ENCODE measurements at regions not wholly inside any gene's neighbourhood (a gene's known extent, or its start where the extent isn't known, plus 50 kb on each side); places are given as distances from the start of the nearest gene placed in this dataset.

- ChIA-PET CTCF (no interaction called here), POLR2A (ENCODE audit: low non-redundant PET) (no interaction called here)
- H3K36me3 ChIP-seq (ENCODE audit: insufficient read depth, low read length, poor library complexity, severe bottlenecking), result no peaks in the 10 kb centered on the region
- intact Hi-C loops (cut with micrococcal nuclease; ENCODE audit: unreplicated experiment), result no loop called here
- no peak for DNase-seq (ENCODE audit: low spot score)
- no TSS peak for BruUV-seq (replicated peaks)
- no peak overlapping the region for H3K27ac ChIP-seq (ENCODE audit: low read depth, low read length, poor library complexity, severe bottlenecking)
- peaks cover 30% of the 10 kb centered on the region for H3K27me3 ChIP-seq (replicated peaks; ENCODE audit: insufficient read depth, low read depth, low read length, poor library complexity)
- no peak for TF ChIP-seq CTCF (conservative IDR thresholded peaks at IDR 0.05; ENCODE audit: low read depth, low read length)
- TF ChIP-seq EZH2 (IDR thresholded peaks at IDR 0.05; ENCODE audit: borderline replicate concordance, low read depth, low read length, poor library complexity, severe bottlenecking), result no peak
- H3K4me1 ChIP-seq (ENCODE audit: insufficient read depth, low read length, poor library complexity, severe bottlenecking), result no peaks in the 10 kb centered on the region
- no peaks in the 10 kb centered on the region for H3K9me3 ChIP-seq (ENCODE audit: low read depth, low read length, poor library complexity, severe bottlenecking)
- H3K4me3 ChIP-seq (ENCODE audit: low read depth, low read length, poor library complexity, severe bottlenecking), result no peak overlapping the region
Observed at GRCh38 chr13:111904701-111905608, 162.0 kb upstream of the SOX1 start.

- ChIA-PET POLR2A (ENCODE audit: low non-redundant PET) (no interaction called here), CTCF (no interaction called here)
- DNase-seq (ENCODE audit: low spot score), result no peak
- H3K4me3 ChIP-seq (ENCODE audit: low read depth, low read length, poor library complexity, severe bottlenecking), result no peak overlapping the region
- no peaks in the 10 kb centered on the region for H3K4me1 ChIP-seq (ENCODE audit: insufficient read depth, low read length, poor library complexity, severe bottlenecking)
- intact Hi-C loops (cut with micrococcal nuclease; ENCODE audit: unreplicated experiment), result no loop called here
- no peaks in the 10 kb centered on the region for H3K9me3 ChIP-seq (ENCODE audit: low read depth, low read length, poor library complexity, severe bottlenecking)
- TF ChIP-seq EZH2 (IDR thresholded peaks at IDR 0.05; ENCODE audit: borderline replicate concordance, low read depth, low read length, poor library complexity, severe bottlenecking), result no peak
- no peak for TF ChIP-seq CTCF (conservative IDR thresholded peaks at IDR 0.05; ENCODE audit: low read depth, low read length)
- no TSS peak for BruUV-seq (replicated peaks)
- no peaks in the 10 kb centered on the region for H3K36me3 ChIP-seq (ENCODE audit: insufficient read depth, low read length, poor library complexity, severe bottlenecking)
- peaks cover 24% of the 10 kb centered on the region for H3K27me3 ChIP-seq (replicated peaks; ENCODE audit: insufficient read depth, low read depth, low read length, poor library complexity)
- H3K27ac ChIP-seq (ENCODE audit: low read depth, low read length, poor library complexity, severe bottlenecking), result no peak overlapping the region
Observed at GRCh38 chr13:111905609-111905945, 161.4 kb upstream of the SOX1 start.

GRCh38 chr13:111906306-111906705 is 160.6 kb upstream of the SOX1 start:
- CTCF ChIA-PET, result no interaction called here
- Histone ChIP-seq H3K27ac (ENCODE audit: low read depth, low read length, poor library complexity, severe bottlenecking) (no peak overlapping the region), H3K4me1 (ENCODE audit: insufficient read depth, low read length, poor library complexity, severe bottlenecking) (no peaks in the 10 kb centered on the region), H3K9me3 (ENCODE audit: low read depth, low read length, poor library complexity, severe bottlenecking) (no peaks in the 10 kb centered on the region), H3K4me3 (ENCODE audit: low read depth, low read length, poor library complexity, severe bottlenecking) (no peak overlapping the region), H3K27me3 (replicated peaks; ENCODE audit: insufficient read depth, low read depth, low read length, poor library complexity) (peaks cover 22% of the 10 kb centered on the region), H3K36me3 (ENCODE audit: insufficient read depth, low read length, poor library complexity, severe bottlenecking) (no peaks in the 10 kb centered on the region)
- no peak for DNase-seq (ENCODE audit: low spot score)
- intact Hi-C loops (cut with micrococcal nuclease; ENCODE audit: unreplicated experiment), result no loop called here
- BruUV-seq (replicated peaks), result no TSS peak
- TF ChIP-seq EZH2 (IDR thresholded peaks at IDR 0.05; ENCODE audit: borderline replicate concordance, low read depth, low read length, poor library complexity, severe bottlenecking), result no peak
- POLR2A ChIA-PET (ENCODE audit: low non-redundant PET), result no interaction called here

- ChIA-PET POLR2A (ENCODE audit: low non-redundant PET) (no interaction called here), CTCF (no interaction called here)
- no TSS peak for BruUV-seq (replicated peaks)
- no peak overlapping the region for H3K4me3 ChIP-seq (ENCODE audit: low read depth, low read length, poor library complexity, severe bottlenecking)
- DNase-seq (ENCODE audit: low spot score), result no peak
- TF ChIP-seq CTCF (conservative IDR thresholded peaks at IDR 0.05; ENCODE audit: low read depth, low read length), result no peak
- TF ChIP-seq EZH2 (IDR thresholded peaks at IDR 0.05; ENCODE audit: borderline replicate concordance, low read depth, low read length, poor library complexity, severe bottlenecking), result no peak
- H3K9me3 ChIP-seq (ENCODE audit: low read depth, low read length, poor library complexity, severe bottlenecking), result no peaks in the 10 kb centered on the region
- H3K27me3 ChIP-seq (replicated peaks; ENCODE audit: insufficient read depth, low read depth, low read length, poor library complexity), result peaks cover 17% of the 10 kb centered on the region
- H3K4me1 ChIP-seq (ENCODE audit: insufficient read depth, low read length, poor library complexity, severe bottlenecking), result no peaks in the 10 kb centered on the region
- intact Hi-C loops (cut with micrococcal nuclease; ENCODE audit: unreplicated experiment), result no loop called here
- no peak overlapping the region for H3K27ac ChIP-seq (ENCODE audit: low read depth, low read length, poor library complexity, severe bottlenecking)
- H3K36me3 ChIP-seq (ENCODE audit: insufficient read depth, low read length, poor library complexity, severe bottlenecking), result no peaks in the 10 kb centered on the region
Observed at GRCh38 chr13:111906816-111907215, 160.1 kb upstream of the SOX1 start.

All from A673 (cell line).